C4-2B (cell line): ENCODE measurements at regions not wholly inside any gene's neighbourhood (a gene's known extent, or its start where the extent isn't known, plus 50 kb on each side); places are given as distances from the start of the nearest gene placed in this dataset.

ENCODE experiments used
- CTCF ChIP-seq: fragments of 450-650 bp; conservative IDR thresholded peaks from 2 replicates; pipeline ENCODE4 v1.5.1; 2017; ENCODE audit warnings: mild to moderate bottlenecking
- ZFX ChIP-seq: fragments of 450-650 bp; IDR thresholded peaks from 2 replicates; pipeline ENCODE4 v1.6.1; 2017

GRCh38 chr2:137896467-137896866 is 67.8 kb upstream of the HNMT start:
- TF ChIP-seq CTCF (no peak), ZFX (no peak)
